ENCODE measurements at regions not wholly inside any gene's neighbourhood (a gene's known extent, or its start where the extent isn't known, plus 50 kb on each side); places are given as distances from the start of the nearest gene placed in this dataset.

- TF ChIP-seq CTCF (IDR thresholded peaks at IDR 0.05): no peak
These were observed 452.3 kb downstream of the ADAMTS20 start for GRCh38 chr12:43099691-43100163.

GRCh38 chr12:43098766-43099550 is 453.0 kb downstream of the ADAMTS20 start:
- no peak for TF ChIP-seq CTCF (IDR thresholded peaks at IDR 0.05)

- no peak for TF ChIP-seq CTCF (IDR thresholded peaks at IDR 0.05)
These were observed 453.9 kb downstream of the ADAMTS20 start for GRCh38 chr12:43098071-43098470.

GRCh38 chr12:43097471-43097870 is 454.5 kb downstream of the ADAMTS20 start:
- TF ChIP-seq CTCF (IDR thresholded peaks at IDR 0.05): no peak

- TF ChIP-seq CTCF (IDR thresholded peaks at IDR 0.05): no peak
These were observed 456.2 kb downstream of the ADAMTS20 start for GRCh38 chr12:43095669-43096280.

- TF ChIP-seq CTCF (IDR thresholded peaks at IDR 0.05): no peak
These were observed 457.0 kb downstream of the ADAMTS20 start for GRCh38 chr12:43094886-43095575.

GRCh38 chr12:43090981-43091380 is 461.0 kb downstream of the ADAMTS20 start:
- TF ChIP-seq CTCF (IDR thresholded peaks at IDR 0.05): no peak
